WTC11 (cell line): ENCODE measurements at regions not wholly inside any gene's neighbourhood (a gene's known extent, or its start where the extent isn't known, plus 50 kb on each side); places are given as distances from the start of the nearest gene placed in this dataset.

ENCODE experiments used
- CTCF ChIP-seq: fragments of 200-600 bp; IDR thresholded peaks from 2 replicates; pipeline ENCODE4 v1.8.0; 2022; ENCODE audit warnings: antibody characterized with exemption
- HMGXB4 ChIP-seq: sonication (generic); formaldehyde crosslinking; IDR thresholded peaks from 2 replicates; pipeline ENCODE4 v1.8.1; 2023; ENCODE audit warnings: mild to moderate bottlenecking, moderate library complexity, missing genetic modification reagents
- SMAD4 ChIP-seq: sonication (generic); formaldehyde crosslinking; IDR thresholded peaks from 2 replicates; pipeline ENCODE4 v1.8.0; 2022; ENCODE audit warnings: mild to moderate bottlenecking, missing genetic modification reagents

- TF ChIP-seq CTCF (no peak), SMAD4 (no peak), HMGXB4 (CRISPR knock-in tag) (no peak)
Measured at GRCh38 chr15:77834276-77834990, 201.7 kb upstream of the LINGO1 start.
